Spleen (tissue), 7 donors: ENCODE measurements at regions not wholly inside any gene's neighbourhood (a gene's known extent, or its start where the extent isn't known, plus 50 kb on each side); places are given as distances from the start of the nearest gene placed in this dataset.

Experiments used
- CTCF ChIP-seq, 11 experiments: fragments of 200-600 bp in 7 of 11; fragments of 450-650 bp in 4 of 11; sonication (generic) in 4 of 11; IDR thresholded peaks in 8 of 11; conservative IDR thresholded peaks in 3 of 11; 1 replicate in 7 of 11; 2 replicates in 4 of 11; pipeline versions ENCODE4 v1.4.0 to v1.8.0; 2016 to 2021; ENCODE audit warnings: antibody characterized with exemption in 11 of 11, inconsistent platforms in 4 of 11, mild to moderate bottlenecking in 1 of 11
- POLR2A ChIP-seq, 3 donors: fragments of 450-650 bp; IDR thresholded peaks; one replicate each; pipeline ENCODE4 v1.5.1; 2017; ENCODE audit warnings: antibody characterized with exemption in 3 of 3, mild to moderate bottlenecking in 1 of 3
- donor health status: DM: no; HTN: no; CAD: no; lungs with moderate emphysema.
- donor health status: DM: no; HTN: no; CAD: no.
- donor health status: DM: no; HTN: no; CAD: no.

GRCh38 chr2:111671426-111672150 lies 212.4 kb downstream of the ANAPC1 start:
- TF ChIP-seq POLR2A (IDR thresholded peaks at IDR 0.05) (no peak), CTCF (IDR thresholded peaks at IDR 0.05 in 8 of 11, conservative IDR thresholded peaks at IDR 0.05 in 3 of 11) (no peak)
